ENCODE measurements at regions not wholly inside any gene's neighbourhood (a gene's known extent, or its start where the extent isn't known, plus 50 kb on each side); places are given as distances from the start of the nearest gene placed in this dataset.

GRCh38 chr22:44603767-44604166 is 98.2 kb upstream of the PRR5 start:
- TF ChIP-seq, protein P1, sequence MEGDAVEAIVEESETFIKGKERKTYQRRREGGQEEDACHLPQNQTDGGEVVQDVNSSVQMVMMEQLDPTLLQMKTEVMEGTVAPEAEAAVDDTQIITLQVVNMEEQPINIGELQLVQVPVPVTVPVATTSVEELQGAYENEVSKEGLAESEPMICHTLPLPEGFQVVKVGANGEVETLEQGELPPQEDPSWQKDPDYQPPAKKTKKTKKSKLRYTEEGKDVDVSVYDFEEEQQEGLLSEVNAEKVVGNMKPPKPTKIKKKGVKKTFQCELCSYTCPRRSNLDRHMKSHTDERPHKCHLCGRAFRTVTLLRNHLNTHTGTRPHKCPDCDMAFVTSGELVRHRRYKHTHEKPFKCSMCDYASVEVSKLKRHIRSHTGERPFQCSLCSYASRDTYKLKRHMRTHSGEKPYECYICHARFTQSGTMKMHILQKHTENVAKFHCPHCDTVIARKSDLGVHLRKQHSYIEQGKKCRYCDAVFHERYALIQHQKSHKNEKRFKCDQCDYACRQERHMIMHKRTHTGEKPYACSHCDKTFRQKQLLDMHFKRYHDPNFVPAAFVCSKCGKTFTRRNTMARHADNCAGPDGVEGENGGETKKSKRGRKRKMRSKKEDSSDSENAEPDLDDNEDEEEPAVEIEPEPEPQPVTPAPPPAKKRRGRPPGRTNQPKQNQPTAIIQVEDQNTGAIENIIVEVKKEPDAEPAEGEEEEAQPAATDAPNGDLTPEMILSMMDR (conservative IDR thresholded peaks at IDR 0.05) = no peak
- no peak for TF ChIP-seq ZFX (IDR thresholded peaks at IDR 0.05)
